ENCODE measurements at regions not wholly inside any gene's neighbourhood (a gene's known extent, or its start where the extent isn't known, plus 50 kb on each side); places are given as distances from the start of the nearest gene placed in this dataset.

DNA sequence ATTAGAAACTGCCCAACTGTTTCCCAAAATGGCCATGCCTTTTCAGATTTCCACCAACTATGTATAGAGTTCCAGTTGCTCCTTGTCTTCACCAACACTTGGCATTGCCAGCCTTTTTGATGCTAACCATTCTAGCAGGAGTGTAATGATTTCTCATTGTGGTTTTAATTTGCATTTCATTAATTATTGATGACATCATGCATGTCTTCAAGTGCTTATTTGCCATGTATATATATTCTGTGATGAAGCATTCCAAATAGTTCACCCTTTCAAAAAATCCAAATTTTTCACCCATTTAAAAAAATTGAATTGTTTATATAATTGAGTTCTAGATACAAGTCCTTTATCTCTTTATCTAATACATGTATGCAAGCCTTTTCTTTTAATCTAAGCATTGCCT is 245.9 kb upstream of the TNRC6C start:
- no peak overlapping the region for H3K27ac ChIP-seq
- H3K27me3 ChIP-seq: no peaks in the 10 kb centered on the region
- H3K4me1 ChIP-seq: no peaks in the 10 kb centered on the region

DNA sequence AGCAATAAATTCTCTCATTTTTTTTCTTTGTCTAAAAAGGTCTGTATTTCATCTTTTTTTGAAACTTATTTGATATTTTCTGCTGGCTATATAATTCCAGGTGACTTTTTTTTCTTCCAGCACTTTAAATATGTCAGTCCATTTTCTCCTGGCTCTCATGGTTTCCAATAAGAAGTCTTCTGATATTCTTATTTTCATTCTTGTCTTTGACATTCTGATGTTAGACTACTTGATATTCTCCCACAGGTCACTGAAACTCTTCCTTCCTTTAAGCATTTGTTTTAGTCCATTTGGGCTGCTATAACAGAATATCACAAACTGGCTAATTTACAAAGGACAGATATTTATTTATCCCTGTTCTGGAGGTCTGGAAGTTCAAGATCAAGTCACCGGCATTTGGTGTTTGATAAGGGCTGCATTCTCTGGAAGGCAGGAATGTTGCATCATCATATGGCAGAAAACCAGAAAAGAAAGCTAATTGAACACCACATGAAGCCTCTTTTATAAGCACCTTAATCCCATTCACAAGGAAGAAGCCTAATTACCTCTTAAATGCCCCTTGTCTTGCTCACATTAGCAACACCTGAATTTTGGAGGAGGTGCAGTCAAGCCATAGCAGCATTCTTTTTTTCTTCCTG is 242.1 kb upstream of the TNRC6C start:
- peaks cover 0 to 34% (median 5%) of the 10 kb centered on the region in 12 donors for H3K9me3 ChIP-seq
- no peaks in the 10 kb centered on the region for H3K27me3 ChIP-seq
- no peaks in the 10 kb centered on the region for H3K36me3 ChIP-seq
- H3K4me1 ChIP-seq: no peaks in the 10 kb centered on the region
- intact Hi-C loops (cut with DNase I): no loop called here
- 20 to 33% (median 26%) methylated on average over 1 of the region's 1 CpG for WGBS, 4 donors
- DNase-seq (no peak), ATAC-seq (no peak)
- H3K27ac ChIP-seq: no peak overlapping the region
- TF ChIP-seq POLR2A (IDR thresholded peaks at IDR 0.05): no peak
- TF ChIP-seq, protein P1, sequence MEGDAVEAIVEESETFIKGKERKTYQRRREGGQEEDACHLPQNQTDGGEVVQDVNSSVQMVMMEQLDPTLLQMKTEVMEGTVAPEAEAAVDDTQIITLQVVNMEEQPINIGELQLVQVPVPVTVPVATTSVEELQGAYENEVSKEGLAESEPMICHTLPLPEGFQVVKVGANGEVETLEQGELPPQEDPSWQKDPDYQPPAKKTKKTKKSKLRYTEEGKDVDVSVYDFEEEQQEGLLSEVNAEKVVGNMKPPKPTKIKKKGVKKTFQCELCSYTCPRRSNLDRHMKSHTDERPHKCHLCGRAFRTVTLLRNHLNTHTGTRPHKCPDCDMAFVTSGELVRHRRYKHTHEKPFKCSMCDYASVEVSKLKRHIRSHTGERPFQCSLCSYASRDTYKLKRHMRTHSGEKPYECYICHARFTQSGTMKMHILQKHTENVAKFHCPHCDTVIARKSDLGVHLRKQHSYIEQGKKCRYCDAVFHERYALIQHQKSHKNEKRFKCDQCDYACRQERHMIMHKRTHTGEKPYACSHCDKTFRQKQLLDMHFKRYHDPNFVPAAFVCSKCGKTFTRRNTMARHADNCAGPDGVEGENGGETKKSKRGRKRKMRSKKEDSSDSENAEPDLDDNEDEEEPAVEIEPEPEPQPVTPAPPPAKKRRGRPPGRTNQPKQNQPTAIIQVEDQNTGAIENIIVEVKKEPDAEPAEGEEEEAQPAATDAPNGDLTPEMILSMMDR (IDR thresholded peaks at IDR 0.05): no peak
- no peak overlapping the region for H3K4me3 ChIP-seq

More for the DNA sequence above, 245.9 kb upstream of the TNRC6C start:
- no peak for DNase-seq
- intact Hi-C loops (cut with DNase I): no loop called here
- no peak for ATAC-seq
- no peak overlapping the region for H3K4me3 ChIP-seq
- H3K36me3 ChIP-seq: no peaks in the 10 kb centered on the region
- TF ChIP-seq POLR2A (IDR thresholded peaks at IDR 0.05): no peak
- TF ChIP-seq, protein P1 (IDR thresholded peaks at IDR 0.05): no peak
- H3K9me3 ChIP-seq: peaks cover 0 to 34% (median 5%) of the 10 kb centered on the region in 12 donors

DNA sequence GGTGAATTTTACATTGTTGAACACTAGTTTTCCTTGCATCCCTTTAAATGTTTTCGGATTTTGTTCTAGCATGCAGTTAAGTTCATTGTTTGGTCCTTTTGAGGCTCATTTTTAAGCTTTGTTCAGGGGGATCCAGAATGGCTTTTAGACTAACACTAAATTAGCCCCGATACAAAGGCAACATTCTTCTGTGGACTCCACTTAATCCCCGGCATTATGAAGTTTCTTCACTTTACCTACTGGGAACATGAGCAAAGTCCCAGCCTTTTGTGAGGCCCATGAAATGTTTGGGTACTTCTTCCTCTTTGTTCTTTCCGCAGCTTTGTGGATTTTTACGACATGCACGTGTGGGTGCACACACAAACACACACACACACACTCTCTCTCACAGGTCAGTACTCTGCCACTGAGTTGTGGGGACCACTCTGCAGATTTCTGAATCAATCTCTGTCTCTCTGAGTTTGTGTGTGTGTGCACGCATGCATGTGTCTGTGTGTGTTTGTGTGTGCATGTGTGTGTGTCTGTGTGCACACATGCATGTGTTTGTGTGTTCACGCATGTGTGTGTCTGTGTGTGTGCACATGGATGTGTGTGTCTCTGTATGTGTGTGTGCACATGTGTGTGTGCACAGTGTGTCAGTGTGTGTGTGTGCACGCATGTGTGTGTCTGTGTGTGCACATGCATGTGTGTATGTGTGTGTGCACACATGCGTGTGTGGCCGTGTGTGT is 240.4 kb upstream of the TNRC6C start:
- 90 to 93% (median 91%) methylated on average over 11 of the region's 11 CpGs for WGBS, 4 donors

DNA sequence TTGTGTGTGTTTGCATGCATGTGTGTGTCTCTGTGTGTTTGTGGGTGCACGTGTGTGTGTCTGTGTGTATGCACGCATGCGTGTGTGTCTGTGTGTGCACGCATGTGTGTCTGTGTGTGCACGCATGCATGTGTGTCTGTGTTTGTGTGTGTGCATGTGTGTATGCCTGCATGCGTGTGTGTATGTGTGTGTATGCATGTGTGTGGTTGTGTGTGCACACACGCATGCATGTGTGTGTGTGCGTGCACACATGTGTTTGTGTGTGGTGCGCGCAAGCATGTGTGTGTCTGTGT is 239.9 kb upstream of the TNRC6C start:
- intact Hi-C loops (cut with DNase I): no loop called here
- no peak for ATAC-seq

More for the DNA sequence above, 240.4 kb upstream of the TNRC6C start:
- peaks cover 0 to 27% (median 5%) of the 10 kb centered on the region in 12 donors for H3K9me3 ChIP-seq
- intact Hi-C loops (cut with DNase I): no loop called here
- H3K27me3 ChIP-seq: no peaks in the 10 kb centered on the region
- H3K4me1 ChIP-seq: no peaks in the 10 kb centered on the region
- no peaks in the 10 kb centered on the region for H3K36me3 ChIP-seq
- no peak for TF ChIP-seq POLR2A (IDR thresholded peaks at IDR 0.05)
- TF ChIP-seq, protein P1 (IDR thresholded peaks at IDR 0.05): no peak
- ATAC-seq (no peak), DNase-seq (no peak)
- no peak overlapping the region for H3K4me3 ChIP-seq
- H3K27ac ChIP-seq: no peak overlapping the region

More for the DNA sequence above, 239.9 kb upstream of the TNRC6C start:
- no peaks in the 10 kb centered on the region for H3K27me3 ChIP-seq
- peaks cover 0 to 4% (median 0%) of the 10 kb centered on the region in 12 donors for H3K4me1 ChIP-seq
- DNase-seq: no peak
- H3K27ac ChIP-seq: no peak overlapping the region
- no peak for TF ChIP-seq POLR2A (IDR thresholded peaks at IDR 0.05)
- TF ChIP-seq, protein P1 (IDR thresholded peaks at IDR 0.05): no peak
- no peak overlapping the region for H3K4me3 ChIP-seq
- H3K36me3 ChIP-seq: no peaks in the 10 kb centered on the region
- peaks cover 0 to 26% (median 5%) of the 10 kb centered on the region in 12 donors for H3K9me3 ChIP-seq
- WGBS, 4 donors: 88 to 92% (median 90%) methylated on average over 10 of the region's 10 CpGs
